Suprapubic skin (tissue), 4 donors: ENCODE measurements at regions not wholly inside any gene's neighbourhood (a gene's known extent, or its start where the extent isn't known, plus 50 kb on each side); places are given as distances from the start of the nearest gene placed in this dataset.

Experiments used
- DNase-seq, 2 donors: peaks; one replicate each; pipeline ENCODE4 v3.0.0-alpha.2; 2019; ENCODE audit warnings: low spot score in 2 of 2
- H3K27ac ChIP-seq: fragments of 200-600 bp; sonication (generic); one replicate; pipeline ENCODE4 v1.5.1; 2019
- H3K27me3 ChIP-seq: fragments of 200-600 bp; sonication (generic); one replicate; pipeline ENCODE4 v1.5.1; 2019
- H3K36me3 ChIP-seq: fragments of 200-600 bp; sonication (generic); one replicate; pipeline ENCODE4 v1.5.1; 2019
- H3K4me1 ChIP-seq: fragments of 200-600 bp; sonication (generic); one replicate; pipeline ENCODE4 v1.5.1; 2019
- H3K4me3 ChIP-seq: fragments of 200-600 bp; sonication (generic); one replicate; pipeline ENCODE4 v1.5.1; 2019; ENCODE audit warnings: mild to moderate bottlenecking
- H3K9me3 ChIP-seq: fragments of 200-600 bp; sonication (generic); one replicate; pipeline ENCODE4 v1.5.1; 2019
- CTCF ChIP-seq, 2 donors: fragments of 200-600 bp in 1 of 2; fragments of 450-650 bp in 1 of 2; sonication (generic) in 1 of 2; IDR thresholded peaks; one replicate each; pipeline ENCODE4 v1.5.1; 2016 to 2019; ENCODE audit warnings: antibody characterized with exemption in 2 of 2, mild to moderate bottlenecking in 1 of 2, moderate library complexity in 1 of 2
- EP300 ChIP-seq: sonication (generic); formaldehyde crosslinking; IDR thresholded peaks from one replicate; pipeline ENCODE4 v1.6.1; 2017; ENCODE audit warnings: antibody characterized with exemption
- POLR2A ChIP-seq, 2 donors: fragments of 450-650 bp; IDR thresholded peaks; one replicate each; pipeline ENCODE4 v1.6.1; 2017; ENCODE audit warnings: antibody characterized with exemption in 2 of 2, mild to moderate bottlenecking in 2 of 2, moderate library complexity in 2 of 2
- POLR2AphosphoS5 ChIP-seq, 3 donors: sonication (generic); formaldehyde crosslinking; IDR thresholded peaks; one replicate each; pipeline ENCODE4 v1.6.1; 2017; ENCODE audit warnings: antibody characterized with exemption in 3 of 3
- WGBS: methylation state at CpG from one replicate; pipeline ENCODE4 v1.1.5; 2018; 5-methylcytosine and 5-hydroxymethylcytosine counted together

GRCh38 chr1:29390491-29391361 lies 154.4 kb downstream of the PTPRU start:
- Histone ChIP-seq H3K27ac (no peak overlapping the region), H3K27me3 (peaks cover 46% of the 10 kb centered on the region), H3K4me3 (no peak overlapping the region), H3K36me3 (no peaks in the 10 kb centered on the region), H3K9me3 (no peaks in the 10 kb centered on the region), H3K4me1 (no peaks in the 10 kb centered on the region)
- 45% methylated on average over 16 of the region's 16 CpGs for WGBS
- DNase-seq: peak in 1 of 2 donors; percentile 60
- TF ChIP-seq CTCF (IDR thresholded peaks at IDR 0.05) (no peak), EP300 (no peak), POLR2A (IDR thresholded peaks at IDR 0.05) (no peak), POLR2AphosphoS5 (IDR thresholded peaks at IDR 0.05) (no peak)

GRCh38 chr1:29390075-29390474 lies 153.8 kb downstream of the PTPRU start:
- Histone ChIP-seq H3K4me1 (no peaks in the 10 kb centered on the region), H3K27ac (no peak overlapping the region), H3K27me3 (peaks cover 50% of the 10 kb centered on the region), H3K36me3 (no peaks in the 10 kb centered on the region), H3K9me3 (no peaks in the 10 kb centered on the region), H3K4me3 (no peak overlapping the region)
- TF ChIP-seq CTCF (IDR thresholded peaks at IDR 0.05): no peak
- no peak for TF ChIP-seq EP300
- TF ChIP-seq POLR2AphosphoS5 (IDR thresholded peaks at IDR 0.05): no peak
- TF ChIP-seq POLR2A (IDR thresholded peaks at IDR 0.05): no peak
- no peak for DNase-seq
- 45% methylated on average over 3 of the region's 3 CpGs for WGBS

GRCh38 chr1:29389533-29390041 lies 153.3 kb downstream of the PTPRU start:
- H3K4me3 ChIP-seq: no peak overlapping the region
- no peaks in the 10 kb centered on the region for H3K36me3 ChIP-seq
- no peaks in the 10 kb centered on the region for H3K4me1 ChIP-seq
- no peak overlapping the region for H3K27ac ChIP-seq
- peak in 1 of 2 donors; percentile 28 for DNase-seq
- peaks cover 55% of the 10 kb centered on the region for H3K27me3 ChIP-seq
- 50% methylated on average over 2 of the region's 2 CpGs for WGBS
- no peaks in the 10 kb centered on the region for H3K9me3 ChIP-seq
- TF ChIP-seq EP300 (no peak), POLR2A (IDR thresholded peaks at IDR 0.05) (no peak), POLR2AphosphoS5 (IDR thresholded peaks at IDR 0.05) (no peak), CTCF (IDR thresholded peaks at IDR 0.05) (no peak)

GRCh38 chr1:29388884-29389283 lies 152.6 kb downstream of the PTPRU start:
- peaks cover 62% of the 10 kb centered on the region for H3K27me3 ChIP-seq
- H3K9me3 ChIP-seq: no peaks in the 10 kb centered on the region
- 84% methylated on average over 6 of the region's 6 CpGs for whole genome bisulfite sequencing
- no peaks in the 10 kb centered on the region for H3K4me1 ChIP-seq
- H3K27ac ChIP-seq: no peak overlapping the region
- TF ChIP-seq EP300: no peak
- TF ChIP-seq POLR2A (IDR thresholded peaks at IDR 0.05): no peak
- TF ChIP-seq CTCF (IDR thresholded peaks at IDR 0.05): no peak
- H3K4me3 ChIP-seq: no peak overlapping the region
- DNase-seq: no peak
- no peaks in the 10 kb centered on the region for H3K36me3 ChIP-seq

- TF ChIP-seq CTCF (IDR thresholded peaks at IDR 0.05) (no peak), POLR2AphosphoS5 (IDR thresholded peaks at IDR 0.05) (no peak), POLR2A (IDR thresholded peaks at IDR 0.05) (no peak), EP300 (no peak)
- no peaks in the 10 kb centered on the region for H3K4me1 ChIP-seq
- DNase-seq: no peak
- H3K9me3 ChIP-seq: no peaks in the 10 kb centered on the region
- H3K36me3 ChIP-seq: no peaks in the 10 kb centered on the region
- H3K4me3 ChIP-seq: no peak overlapping the region
- H3K27ac ChIP-seq: no peak overlapping the region
- peaks cover 67% of the 10 kb centered on the region for H3K27me3 ChIP-seq
- WGBS: 82% methylated on average over 2 of the region's 2 CpGs
Measured at GRCh38 chr1:29388170-29388569, 151.8 kb downstream of the PTPRU start.
